HG02938 (cell line): ENCODE measurements at regions not wholly inside any gene's neighbourhood (a gene's known extent, or its start where the extent isn't known, plus 50 kb on each side); places are given as distances from the start of the nearest gene placed in this dataset.
"Not testable (repeated sequence)": the region's sequence is repeated elsewhere in the genome, so short reads cannot be mapped to it uniquely, and the experiment has no call there.

Source experiments
- ATAC-seq: cut with Tn5 transposase; IDR thresholded peaks from one replicate; pipeline ENCODE4 v1.9.1; 2021; ENCODE audit warnings: mild to moderate bottlenecking, moderate library complexity; ENCODE audit not compliant: unreplicated experiment

DNA sequence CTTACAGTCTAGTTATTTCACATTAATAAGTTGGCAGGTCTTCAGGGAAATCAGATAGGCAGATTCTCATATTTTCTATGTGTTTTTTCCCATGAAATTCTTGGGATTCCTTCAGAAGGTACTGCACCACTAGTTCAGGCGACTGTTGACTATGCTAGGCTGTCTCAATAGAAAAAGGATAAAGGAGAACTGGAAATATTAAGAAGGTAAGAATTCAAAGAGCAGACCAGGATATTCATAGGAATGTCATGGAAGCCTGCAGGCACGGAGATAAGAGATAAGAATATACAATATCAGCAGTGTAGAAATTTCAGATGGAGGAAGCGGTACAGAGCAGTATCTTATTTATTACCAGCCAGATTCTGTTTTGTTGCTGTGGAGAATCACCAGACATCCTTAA is 432.1 kb upstream of the MDFIC2 start:
- no peak for ATAC-seq

- ATAC-seq = no peak
These were observed 431.3 kb upstream of the MDFIC2 start for GRCh38 chr3:70743754-70744153.

- ATAC-seq = no peak
These were observed 429.6 kb upstream of the MDFIC2 start for GRCh38 chr3:70742081-70742480.

- ATAC-seq = no peak
These were observed 428.4 kb upstream of the MDFIC2 start for GRCh38 chr3:70740872-70741271.

- no peak for ATAC-seq
These were observed 427.6 kb upstream of the MDFIC2 start for GRCh38 chr3:70740071-70740470.

GRCh38 chr3:70738291-70738681 is 425.8 kb upstream of the MDFIC2 start:
- no peak for ATAC-seq

- no peak for ATAC-seq
These were observed 425.3 kb upstream of the MDFIC2 start for GRCh38 chr3:70737666-70738290.

DNA sequence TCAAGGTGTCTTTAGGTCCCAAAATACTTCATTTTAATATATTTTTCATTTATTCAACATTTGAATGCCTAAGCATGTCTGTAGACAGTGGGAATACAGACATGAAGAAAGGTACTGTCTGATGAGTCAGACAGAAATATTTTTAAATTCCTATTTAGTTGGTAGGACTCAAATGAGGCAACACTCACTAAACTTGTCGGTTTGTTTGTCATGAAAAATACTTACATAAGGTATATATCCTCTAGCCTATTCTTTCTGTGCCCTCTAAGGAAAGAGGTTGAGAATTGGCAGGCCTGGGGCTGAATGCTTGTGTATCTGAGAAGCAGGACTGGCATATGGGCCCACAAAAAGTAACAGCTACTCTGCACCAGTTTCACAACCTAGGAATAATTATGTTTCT is 423.6 kb upstream of the MDFIC2 start:
- ATAC-seq = no peak

GRCh38 chr3:70734756-70735155 is 422.3 kb upstream of the MDFIC2 start:
- no peak for ATAC-seq

DNA sequence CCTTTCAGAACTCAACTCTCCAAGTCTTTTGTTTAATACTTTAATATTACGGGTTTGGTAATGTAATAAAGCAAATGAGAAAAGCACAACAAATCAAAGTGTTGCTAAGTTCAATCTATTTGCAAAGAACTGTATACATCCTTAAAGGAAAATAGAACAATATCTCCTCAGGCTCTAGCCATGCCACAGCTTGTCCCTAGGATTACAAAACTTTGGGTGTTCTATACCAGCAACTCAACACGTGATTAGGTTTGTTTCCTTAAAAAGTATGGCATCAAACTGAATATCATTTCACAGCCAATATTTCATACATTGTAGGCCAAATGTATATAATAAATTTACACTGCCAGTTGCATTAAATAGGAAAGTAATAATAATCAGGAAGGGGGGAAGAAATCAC is 418.6 kb upstream of the MDFIC2 start:
- no peak for ATAC-seq

DNA sequence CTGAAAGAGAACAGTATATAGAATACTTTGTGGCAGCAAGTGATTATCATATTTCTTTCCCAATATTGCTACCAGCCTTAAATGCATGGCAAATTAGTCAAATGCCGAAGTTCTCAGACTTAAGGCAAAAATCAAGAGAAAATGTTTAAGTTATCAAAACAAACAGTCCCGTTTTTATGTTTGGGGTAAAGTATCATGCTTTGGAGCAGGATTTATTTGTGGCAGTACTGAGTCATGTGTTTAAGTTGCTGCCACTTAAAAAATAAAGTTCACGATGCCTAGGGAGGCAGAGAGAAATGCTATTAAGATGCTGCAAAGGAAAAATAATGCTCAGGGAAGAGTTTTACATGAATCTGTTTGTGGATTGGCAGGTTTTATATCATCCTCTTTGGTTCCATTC is 417.4 kb upstream of the MDFIC2 start:
- ATAC-seq = no peak

- no peak for ATAC-seq
These were observed 415.9 kb upstream of the MDFIC2 start for GRCh38 chr3:70728311-70728710.

GRCh38 chr3:70726961-70727360 is 414.5 kb upstream of the MDFIC2 start:
- no peak for ATAC-seq

GRCh38 chr3:70726096-70726938 is 413.9 kb upstream of the MDFIC2 start:
- ATAC-seq = no peak

DNA sequence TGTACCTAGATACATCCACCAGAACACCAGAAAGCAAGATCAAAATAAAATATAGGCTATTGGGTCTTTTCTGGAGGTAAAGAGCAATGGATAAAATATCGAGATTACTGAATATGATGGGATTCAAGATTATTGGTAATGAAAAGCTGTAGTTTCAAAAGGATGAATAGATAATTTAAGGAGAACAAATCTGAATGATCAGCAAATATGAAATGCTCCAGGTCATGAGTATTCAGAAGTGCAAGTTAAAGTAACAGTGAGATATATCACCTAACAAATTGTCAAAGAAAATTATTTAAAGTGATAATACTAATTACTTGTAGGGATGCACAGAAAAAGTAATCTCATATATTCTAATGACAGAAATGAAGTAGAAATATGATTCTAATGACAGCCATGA is 409.6 kb upstream of the MDFIC2 start:
- no peak for ATAC-seq

- no peak for ATAC-seq
These were observed 404.4 kb upstream of the MDFIC2 start for GRCh38 chr3:70716832-70717231.

- no peak for ATAC-seq
These were observed 400.1 kb upstream of the MDFIC2 start for GRCh38 chr3:70712449-70713082.

GRCh38 chr3:70703305-70704102 is 391.1 kb upstream of the MDFIC2 start:
- ATAC-seq = no peak

DNA sequence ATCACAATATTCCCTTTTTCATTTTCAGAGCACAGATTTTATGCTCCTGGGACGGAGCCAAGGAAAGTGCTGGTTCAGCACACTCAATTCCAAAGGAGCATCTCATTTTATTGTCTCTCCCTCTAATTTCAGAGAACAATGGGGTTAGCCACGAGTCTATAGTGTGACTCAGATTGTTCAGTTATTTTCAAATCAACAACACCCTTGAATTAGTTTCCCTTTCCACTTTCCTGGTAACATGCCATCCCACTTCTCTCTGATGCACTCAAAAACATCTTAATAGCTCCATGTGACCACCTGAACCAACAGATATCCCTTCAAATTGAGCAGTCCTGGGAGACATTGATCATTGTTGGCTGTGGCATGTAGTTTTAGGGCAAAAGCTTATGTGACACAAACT is 389.7 kb upstream of the MDFIC2 start:
- ATAC-seq = no peak

- ATAC-seq = no peak
These were observed 372.3 kb upstream of the MDFIC2 start for GRCh38 chr3:70684701-70685100.

- not testable (repeated sequence) for ATAC-seq
These were observed 363.4 kb upstream of the MDFIC2 start for GRCh38 chr3:70675810-70676209.
